ENCODE measurements at regions not wholly inside any gene's neighbourhood (a gene's known extent, or its start where the extent isn't known, plus 50 kb on each side); places are given as distances from the start of the nearest gene placed in this dataset.

DNA sequence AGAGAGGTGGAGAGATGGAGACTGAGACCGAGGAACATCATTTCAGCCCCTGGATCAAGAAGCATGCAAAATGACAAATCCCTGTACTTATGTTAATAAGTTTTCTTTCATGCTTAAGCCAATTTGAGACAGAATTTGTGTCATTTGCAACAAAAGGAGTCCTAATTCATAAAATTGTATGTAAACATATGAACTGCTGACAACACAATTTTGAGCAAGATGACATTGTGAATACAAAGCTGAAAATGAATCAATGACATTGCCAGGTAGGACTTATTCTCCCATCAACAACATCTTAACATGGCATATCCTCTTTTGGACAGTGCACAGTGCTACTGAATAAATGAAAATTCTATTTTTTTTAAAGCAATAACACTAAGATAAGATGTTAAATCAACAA lies 264.0 kb downstream of the WDR11 start:
- TF ChIP-seq, protein P1, sequence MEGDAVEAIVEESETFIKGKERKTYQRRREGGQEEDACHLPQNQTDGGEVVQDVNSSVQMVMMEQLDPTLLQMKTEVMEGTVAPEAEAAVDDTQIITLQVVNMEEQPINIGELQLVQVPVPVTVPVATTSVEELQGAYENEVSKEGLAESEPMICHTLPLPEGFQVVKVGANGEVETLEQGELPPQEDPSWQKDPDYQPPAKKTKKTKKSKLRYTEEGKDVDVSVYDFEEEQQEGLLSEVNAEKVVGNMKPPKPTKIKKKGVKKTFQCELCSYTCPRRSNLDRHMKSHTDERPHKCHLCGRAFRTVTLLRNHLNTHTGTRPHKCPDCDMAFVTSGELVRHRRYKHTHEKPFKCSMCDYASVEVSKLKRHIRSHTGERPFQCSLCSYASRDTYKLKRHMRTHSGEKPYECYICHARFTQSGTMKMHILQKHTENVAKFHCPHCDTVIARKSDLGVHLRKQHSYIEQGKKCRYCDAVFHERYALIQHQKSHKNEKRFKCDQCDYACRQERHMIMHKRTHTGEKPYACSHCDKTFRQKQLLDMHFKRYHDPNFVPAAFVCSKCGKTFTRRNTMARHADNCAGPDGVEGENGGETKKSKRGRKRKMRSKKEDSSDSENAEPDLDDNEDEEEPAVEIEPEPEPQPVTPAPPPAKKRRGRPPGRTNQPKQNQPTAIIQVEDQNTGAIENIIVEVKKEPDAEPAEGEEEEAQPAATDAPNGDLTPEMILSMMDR (conservative IDR thresholded peaks at IDR 0.05) = no peak
- Mint-ChIP-seq H3K27ac (ENCODE audit: unreplicated experiment) (no peak overlapping the region), H3K36me3 (ENCODE audit: low read depth) (no peaks in the 10 kb centered on the region), H3K4me1 (peaks cover 28% of the 10 kb centered on the region), H3K4me3 (no peak overlapping the region), H3K9me3 (peaks cover 12% of the 10 kb centered on the region), H3K27me3 (ENCODE audit: low read depth) (no peaks in the 10 kb centered on the region)
- DNase-seq (ENCODE audit: low read depth, low spot score) = no peak

DNA sequence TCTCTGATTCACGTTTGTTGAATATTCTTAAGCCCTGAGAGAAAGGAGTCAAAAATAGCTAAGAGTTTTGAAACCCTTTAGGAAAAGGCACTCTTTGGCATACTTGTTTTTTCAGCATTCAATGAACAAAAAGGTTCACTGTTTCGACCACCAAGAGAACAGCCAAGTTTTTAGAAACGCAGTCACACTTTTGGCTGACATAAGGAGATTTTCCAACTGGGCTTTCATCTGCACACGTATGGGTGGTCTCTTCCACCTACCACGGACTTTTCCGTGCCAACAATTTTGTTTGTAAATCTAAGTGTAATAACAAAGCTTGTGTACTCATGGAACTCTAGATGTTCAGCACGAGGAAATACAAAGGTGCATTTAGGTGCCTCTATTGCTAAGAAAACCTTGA lies 270.3 kb downstream of the WDR11 start:
- DNase-seq (ENCODE audit: low read depth, low spot score) = no peak
- Mint-ChIP-seq H3K27ac (ENCODE audit: unreplicated experiment) (no peak overlapping the region), H3K27me3 (ENCODE audit: low read depth) (no peaks in the 10 kb centered on the region), H3K9me3 (peaks cover 17% of the 10 kb centered on the region), H3K4me3 (no peak overlapping the region), H3K36me3 (ENCODE audit: low read depth) (no peaks in the 10 kb centered on the region), H3K4me1 (peaks cover 33% of the 10 kb centered on the region)
- TF ChIP-seq, protein P1 (conservative IDR thresholded peaks at IDR 0.05) = no peak

DNA sequence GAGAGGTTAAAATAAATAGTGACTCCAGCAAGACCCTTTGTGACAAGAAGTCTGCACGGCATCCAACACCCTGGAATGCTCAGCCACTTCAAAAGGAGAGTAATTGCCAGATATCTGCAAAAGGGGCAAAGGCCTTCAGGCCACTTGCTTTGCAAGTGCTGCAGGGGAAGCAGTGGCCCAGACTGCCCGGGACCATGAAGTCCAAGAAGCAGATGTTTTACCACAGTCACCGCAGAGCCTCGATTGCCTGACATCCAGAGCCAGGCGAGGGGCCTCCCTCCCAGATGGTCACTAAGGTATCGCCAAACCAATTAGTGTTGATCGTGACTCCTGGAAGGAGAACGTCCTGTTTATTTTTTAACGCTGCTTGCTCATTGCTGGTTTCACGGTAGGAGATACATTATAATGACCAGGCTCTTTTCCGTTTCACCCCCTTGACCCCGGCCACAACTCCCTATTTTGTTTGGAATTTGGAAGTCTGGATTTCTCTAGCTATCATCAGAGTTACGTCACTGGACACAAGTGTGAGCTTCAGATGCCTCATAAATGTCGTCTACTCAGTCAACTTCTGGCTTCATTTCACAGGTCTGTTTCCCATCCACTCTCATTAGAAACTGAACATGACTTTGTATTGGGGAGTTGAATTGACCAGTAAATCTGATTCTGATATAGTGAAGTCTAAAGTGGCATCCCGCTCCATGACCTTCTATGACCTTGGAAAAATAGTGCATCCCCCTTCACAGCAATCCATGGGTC lies 276.2 kb downstream of the WDR11 start:
- H3K4me3 Mint-ChIP-seq = no peak overlapping the region
- no peak for DNase-seq (ENCODE audit: low read depth, low spot score)
- peaks cover 12% of the 10 kb centered on the region for H3K9me3 Mint-ChIP-seq
- no peaks in the 10 kb centered on the region for H3K27me3 Mint-ChIP-seq (ENCODE audit: low read depth)
- peaks cover 6% of the 10 kb centered on the region for H3K4me1 Mint-ChIP-seq
- no peaks in the 10 kb centered on the region for H3K36me3 Mint-ChIP-seq (ENCODE audit: low read depth)
- TF ChIP-seq, protein P1 (conservative IDR thresholded peaks at IDR 0.05) = no peak
- no peak overlapping the region for H3K27ac Mint-ChIP-seq (ENCODE audit: unreplicated experiment)

DNA sequence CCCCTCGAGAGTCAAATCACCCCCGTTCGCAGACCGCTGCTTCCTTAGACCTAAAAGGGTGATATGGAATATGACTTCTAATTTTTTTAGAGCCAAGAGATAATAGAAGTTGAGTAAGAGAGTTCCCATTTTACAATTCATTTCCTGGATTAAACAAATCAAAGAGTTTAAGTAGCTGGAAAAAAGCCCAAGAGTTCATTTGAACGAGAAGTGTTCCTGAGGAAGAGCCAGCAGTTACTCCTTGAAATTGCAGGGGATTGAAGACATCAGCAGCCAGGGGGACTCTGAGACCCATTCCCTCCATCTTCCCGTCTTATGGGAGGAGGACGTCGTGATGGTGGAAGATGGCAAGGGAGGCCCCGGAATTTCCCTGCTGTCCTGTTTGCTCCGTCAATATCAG lies 277.0 kb downstream of the WDR11 start:
- TF ChIP-seq, protein P1 (conservative IDR thresholded peaks at IDR 0.05) = no peak
- no peak for DNase-seq (ENCODE audit: low read depth, low spot score)
- Mint-ChIP-seq H3K9me3 (peaks cover 7% of the 10 kb centered on the region), H3K4me1 (peaks cover 6% of the 10 kb centered on the region), H3K27ac (ENCODE audit: unreplicated experiment) (no peak overlapping the region), H3K36me3 (ENCODE audit: low read depth) (no peaks in the 10 kb centered on the region), H3K27me3 (ENCODE audit: low read depth) (no peaks in the 10 kb centered on the region), H3K4me3 (no peak overlapping the region)

GRCh38 chr10:121129266-121129665 lies 278.1 kb downstream of the WDR11 start:
- no peaks in the 10 kb centered on the region for H3K36me3 Mint-ChIP-seq (ENCODE audit: low read depth)
- no peak for DNase-seq (ENCODE audit: low read depth, low spot score)
- peaks cover 5% of the 10 kb centered on the region for H3K9me3 Mint-ChIP-seq
- H3K4me3 Mint-ChIP-seq = no peak overlapping the region
- H3K27me3 Mint-ChIP-seq (ENCODE audit: low read depth) = no peaks in the 10 kb centered on the region
- H3K4me1 Mint-ChIP-seq = peaks cover 6% of the 10 kb centered on the region
- H3K27ac Mint-ChIP-seq (ENCODE audit: unreplicated experiment) = no peak overlapping the region
- TF ChIP-seq, protein P1 (conservative IDR thresholded peaks at IDR 0.05) = no peak
